Bronchial epithelial cell (primary cell): ENCODE measurements at regions not wholly inside any gene's neighbourhood (a gene's known extent, or its start where the extent isn't known, plus 50 kb on each side); places are given as distances from the start of the nearest gene placed in this dataset.
A peak's percentile ranks its signal among the peaks of the same experiment; 100 is the strongest.

ENCODE experiments used
- DNase-seq: peaks from one replicate; pipeline ENCODE4 v3.0.0-alpha.2; 2010; ENCODE audit warnings: low read depth
- FAIRE-seq: peaks from 2 replicates; lab custom pipeline; 2011; peaks lifted over from hg19 to GRCh38; lab: Jason Lieb, UNC
- H3K27me3 ChIP-seq: 2 replicates; pipeline ENCODE4 v1.5.1; 2011; ENCODE audit warnings: low read length; ENCODE audit not compliant: control insufficient read depth, insufficient read depth
- H3K36me3 ChIP-seq: 2 replicates; pipeline ENCODE4 v1.5.1; 2011; ENCODE audit warnings: low read length; ENCODE audit not compliant: control insufficient read depth, insufficient read depth
- H3K4me3 ChIP-seq: 2 replicates; pipeline ENCODE4 v1.5.1; 2011; ENCODE audit warnings: mild to moderate bottlenecking, low read depth, low read length, control low read depth
- CTCF ChIP-seq: IDR thresholded peaks from 2 replicates; pipeline ENCODE4 v1.5.1; 2011; ENCODE audit warnings: mild to moderate bottlenecking, moderate library complexity, low read length, control low read depth, inconsistent platforms; ENCODE audit not compliant: insufficient read depth, severe bottlenecking

- Histone ChIP-seq H3K4me3 (no peak overlapping the region), H3K36me3 (no peaks in the 10 kb centered on the region), H3K27me3 (no peaks in the 10 kb centered on the region)
- FAIRE-seq (no peak), DNase-seq (no peak)
- no peak for TF ChIP-seq CTCF
These were observed 501.6 kb downstream of the NPHP4 start for GRCh38 chr1:5490635-5491034.

DNA sequence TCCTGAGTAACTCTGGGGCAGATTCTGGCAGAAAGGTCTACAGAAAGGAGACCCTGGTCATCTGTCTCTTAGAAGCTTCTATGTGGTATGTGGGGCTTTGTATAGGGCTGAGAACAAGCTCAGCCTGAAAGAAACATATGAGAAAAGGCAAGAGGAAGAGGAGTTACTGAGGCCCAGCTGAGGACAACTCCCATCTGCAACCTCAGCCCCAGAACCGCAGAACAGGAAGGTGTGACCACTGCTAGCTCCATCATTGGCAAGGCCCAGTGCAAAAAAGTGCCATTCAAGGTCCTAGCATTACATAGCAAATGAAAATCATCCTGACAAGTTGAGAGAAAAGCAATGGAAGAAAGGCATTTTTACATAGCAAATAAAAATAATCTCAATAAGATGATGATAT is 503.8 kb downstream of the NPHP4 start:
- Histone ChIP-seq H3K4me3 (no peak overlapping the region), H3K27me3 (no peaks in the 10 kb centered on the region), H3K36me3 (no peaks in the 10 kb centered on the region)
- DNase-seq (no peak), FAIRE-seq (no peak)
- TF ChIP-seq CTCF = no peak

GRCh38 chr1:5485968-5486696 is 506.1 kb downstream of the NPHP4 start:
- DNase-seq (no peak), FAIRE-seq (no peak)
- Histone ChIP-seq H3K27me3 (no peaks in the 10 kb centered on the region), H3K36me3 (no peaks in the 10 kb centered on the region), H3K4me3 (no peak overlapping the region)
- no peak for TF ChIP-seq CTCF

DNA sequence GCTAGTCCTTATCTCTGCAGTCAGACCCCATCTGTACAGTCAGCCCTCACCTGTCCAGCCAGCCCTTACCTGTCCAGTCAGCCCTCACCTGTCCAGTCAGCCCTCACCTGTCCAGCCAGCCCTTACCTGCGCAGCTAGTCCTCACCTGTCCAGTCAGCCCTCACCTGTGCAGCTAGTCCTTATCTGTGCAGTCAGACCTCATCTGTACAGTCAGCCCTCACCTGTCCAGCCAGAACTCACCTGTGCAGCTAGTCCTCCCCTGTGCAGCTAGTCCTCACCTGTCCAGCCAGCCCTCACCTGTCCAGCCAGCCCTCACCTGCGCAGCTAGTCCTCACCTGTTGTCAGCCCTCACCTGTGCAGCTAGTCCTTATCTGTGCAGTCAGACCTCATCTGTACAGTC is 506.8 kb downstream of the NPHP4 start:
- H3K36me3 ChIP-seq = no peaks in the 10 kb centered on the region
- no peak for TF ChIP-seq CTCF
- no peak for DNase-seq
- no peaks in the 10 kb centered on the region for H3K27me3 ChIP-seq
- peak; percentile 91 for FAIRE-seq
- H3K4me3 ChIP-seq = no peak overlapping the region

DNA sequence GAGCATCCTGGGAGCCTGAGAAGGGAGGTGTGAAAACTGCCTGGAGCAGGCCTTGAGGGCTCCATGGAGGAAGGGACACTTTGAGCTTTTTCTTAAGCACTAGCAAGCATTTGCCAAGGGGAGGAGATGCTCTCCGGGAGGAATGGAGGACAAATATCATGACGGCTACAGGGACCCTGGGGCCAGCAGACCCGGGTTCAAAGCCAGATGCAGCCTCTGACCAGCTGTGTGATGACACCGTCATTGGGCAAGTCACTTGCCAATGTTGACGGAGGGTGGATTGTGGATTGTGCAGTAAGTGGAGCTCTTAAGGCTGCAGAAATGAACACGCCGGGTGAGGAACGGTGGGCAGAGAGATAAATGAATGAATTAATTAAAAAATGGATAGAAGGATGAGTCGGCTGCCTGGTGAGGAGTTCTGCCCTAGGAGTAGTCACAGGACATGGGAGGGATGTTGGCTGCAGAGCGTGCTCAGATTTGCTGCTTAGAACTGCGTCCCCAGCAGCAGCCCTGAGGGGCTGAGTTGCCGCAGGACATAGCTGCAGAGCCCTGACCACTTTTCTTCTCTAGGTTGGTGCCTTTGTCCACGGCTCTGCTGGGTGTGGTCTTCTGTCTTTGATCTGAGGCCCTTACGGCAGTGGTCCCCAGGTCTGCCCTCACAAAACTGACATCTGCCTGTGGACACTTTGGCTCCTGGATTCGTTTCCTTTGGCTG is 507.6 kb downstream of the NPHP4 start:
- no peak for FAIRE-seq
- Histone ChIP-seq H3K36me3 (no peaks in the 10 kb centered on the region), H3K27me3 (no peaks in the 10 kb centered on the region), H3K4me3 (no peak overlapping the region)
- no peak for DNase-seq
- TF ChIP-seq CTCF = no peak
